GM23338 (cell line): ENCODE measurements at regions not wholly inside any gene's neighbourhood (a gene's known extent, or its start where the extent isn't known, plus 50 kb on each side); places are given as distances from the start of the nearest gene placed in this dataset.

Experiments used
- CREB1 ChIP-seq: fragments of 250-450 bp; sonication (Bioruptor Pico); IDR thresholded peaks from 2 replicates; pipeline ENCODE4 v1.5.0; 2020; ENCODE audit warnings: low read depth, mild to moderate bottlenecking, moderate library complexity
- POLR2AphosphoS5 ChIP-seq: IDR thresholded peaks from 2 replicates; pipeline ENCODE4 v1.6.1; 2016; ENCODE audit warnings: antibody characterized with exemption, low read depth
- ZNF114 ChIP-seq: fragments of 250-450 bp; sonication (Bioruptor Pico); IDR thresholded peaks from 2 replicates; pipeline ENCODE4 v1.5.0; 2020; ENCODE audit warnings: mild to moderate bottlenecking, moderate library complexity
- ZNF331 ChIP-seq: fragments of 250-450 bp; sonication (Bioruptor Pico); IDR thresholded peaks from 2 replicates; pipeline ENCODE4 v1.5.0; 2020; ENCODE audit warnings: low read depth, mild to moderate bottlenecking, moderate library complexity
- ZNF462 ChIP-seq: fragments of 250-450 bp; sonication (Bioruptor Pico); IDR thresholded peaks from 2 replicates; pipeline ENCODE4 v1.5.0; 2020; ENCODE audit warnings: mild to moderate bottlenecking, moderate library complexity
- TF ChIP-seq, protein P1 (sequence below): IDR thresholded peaks from one replicate; pipeline ENCODE4 v1.6.1; 2018; ENCODE audit warnings: antibody characterized with exemption; ENCODE audit not compliant: unreplicated experiment

GRCh38 chr1:2969845-2970291 is 51.4 kb upstream of the ACTRT2 start (continued):
- no peak for TF ChIP-seq ZNF462 (CRISPR knock-in tag)
- no peak for TF ChIP-seq CREB1 (CRISPR knock-in tag)
- TF ChIP-seq, protein P1, sequence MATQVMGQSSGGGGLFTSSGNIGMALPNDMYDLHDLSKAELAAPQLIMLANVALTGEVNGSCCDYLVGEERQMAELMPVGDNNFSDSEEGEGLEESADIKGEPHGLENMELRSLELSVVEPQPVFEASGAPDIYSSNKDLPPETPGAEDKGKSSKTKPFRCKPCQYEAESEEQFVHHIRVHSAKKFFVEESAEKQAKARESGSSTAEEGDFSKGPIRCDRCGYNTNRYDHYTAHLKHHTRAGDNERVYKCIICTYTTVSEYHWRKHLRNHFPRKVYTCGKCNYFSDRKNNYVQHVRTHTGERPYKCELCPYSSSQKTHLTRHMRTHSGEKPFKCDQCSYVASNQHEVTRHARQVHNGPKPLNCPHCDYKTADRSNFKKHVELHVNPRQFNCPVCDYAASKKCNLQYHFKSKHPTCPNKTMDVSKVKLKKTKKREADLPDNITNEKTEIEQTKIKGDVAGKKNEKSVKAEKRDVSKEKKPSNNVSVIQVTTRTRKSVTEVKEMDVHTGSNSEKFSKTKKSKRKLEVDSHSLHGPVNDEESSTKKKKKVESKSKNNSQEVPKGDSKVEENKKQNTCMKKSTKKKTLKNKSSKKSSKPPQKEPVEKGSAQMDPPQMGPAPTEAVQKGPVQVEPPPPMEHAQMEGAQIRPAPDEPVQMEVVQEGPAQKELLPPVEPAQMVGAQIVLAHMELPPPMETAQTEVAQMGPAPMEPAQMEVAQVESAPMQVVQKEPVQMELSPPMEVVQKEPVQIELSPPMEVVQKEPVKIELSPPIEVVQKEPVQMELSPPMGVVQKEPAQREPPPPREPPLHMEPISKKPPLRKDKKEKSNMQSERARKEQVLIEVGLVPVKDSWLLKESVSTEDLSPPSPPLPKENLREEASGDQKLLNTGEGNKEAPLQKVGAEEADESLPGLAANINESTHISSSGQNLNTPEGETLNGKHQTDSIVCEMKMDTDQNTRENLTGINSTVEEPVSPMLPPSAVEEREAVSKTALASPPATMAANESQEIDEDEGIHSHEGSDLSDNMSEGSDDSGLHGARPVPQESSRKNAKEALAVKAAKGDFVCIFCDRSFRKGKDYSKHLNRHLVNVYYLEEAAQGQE, result no peak
- no peak for TF ChIP-seq ZNF114
- no peak for TF ChIP-seq ZNF331
- TF ChIP-seq POLR2AphosphoS5, result no peak
